Tibial nerve (tissue), 4 donors: ENCODE measurements at regions not wholly inside any gene's neighbourhood (a gene's known extent, or its start where the extent isn't known, plus 50 kb on each side); places are given as distances from the start of the nearest gene placed in this dataset.

ENCODE experiments used
- CTCF ChIP-seq, 5 experiments: fragments of 200-600 bp in 3 of 5; fragments of 450-650 bp in 2 of 5; sonication (generic) in 3 of 5; IDR thresholded peaks; one replicate each; pipeline ENCODE4 v1.5.1; 2016 to 2019; ENCODE audit warnings: antibody characterized with exemption in 5 of 5, mild to moderate bottlenecking in 3 of 5, moderate library complexity in 2 of 5
- EP300 ChIP-seq, 2 donors: sonication (generic); formaldehyde crosslinking; IDR thresholded peaks; one replicate each; pipeline ENCODE4 v1.6.1; 2017; ENCODE audit warnings: antibody characterized with exemption in 2 of 2, mild to moderate bottlenecking in 1 of 2

- TF ChIP-seq CTCF (IDR thresholded peaks at IDR 0.05) (no peak), EP300 (IDR thresholded peaks at IDR 0.05) (no peak)
Observed at GRCh38 chr2:6353669-6354068, 512.0 kb downstream of the CMPK2 start.
